Stimulated activated CD4-positive, alpha-beta T cell treated with anti-CD3 and anti-CD28 coated beads, Interleukin-15, amount 100 ng/mL, for 48 hours (primary cell): ENCODE measurements at regions not wholly inside any gene's neighbourhood (a gene's known extent, or its start where the extent isn't known, plus 50 kb on each side); places are given as distances from the start of the nearest gene placed in this dataset.

Source experiments
- DNase-seq, 2 donors: peaks; one replicate each; pipeline ENCODE4 v3.0.0-alpha.2; 2020; ENCODE audit warnings: low read depth in 2 of 2

DNA sequence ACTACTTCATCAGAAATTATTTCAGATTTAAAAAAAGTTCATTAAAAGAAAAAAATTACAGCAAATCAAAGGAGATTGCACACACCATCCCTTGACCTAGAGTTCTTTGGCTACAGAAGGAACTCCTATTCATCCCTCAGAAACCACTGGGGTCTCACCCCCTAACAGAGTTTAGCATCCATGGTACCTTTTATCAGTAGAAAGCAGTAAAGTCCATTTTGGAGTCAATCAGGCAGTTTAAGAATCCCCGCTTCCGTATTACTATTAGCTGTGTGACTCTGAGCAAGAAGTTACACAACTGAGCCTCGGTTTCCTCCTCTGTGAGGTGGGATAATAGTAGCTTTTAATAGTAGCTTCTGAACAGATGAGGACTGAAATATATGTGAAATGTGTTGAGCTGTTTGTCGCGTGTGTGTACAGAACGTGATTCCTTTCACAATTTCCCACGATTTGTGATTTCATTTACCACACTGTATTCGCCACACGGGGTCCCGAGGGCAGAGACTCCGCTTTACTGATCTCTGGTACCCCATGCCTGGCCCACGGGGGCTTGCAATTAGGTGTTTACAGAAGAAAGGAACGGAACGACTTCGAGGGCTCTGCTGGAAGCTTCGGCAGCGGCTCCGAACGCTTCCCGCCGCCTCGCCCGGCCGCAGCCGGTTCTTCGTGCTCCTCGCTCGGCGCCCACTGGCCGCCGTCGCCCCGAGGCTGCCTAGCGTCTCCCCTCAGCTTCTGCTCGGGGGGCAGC lies 72.5 kb upstream of the ZBED5 start:
- DNase-seq: no peak

DNA sequence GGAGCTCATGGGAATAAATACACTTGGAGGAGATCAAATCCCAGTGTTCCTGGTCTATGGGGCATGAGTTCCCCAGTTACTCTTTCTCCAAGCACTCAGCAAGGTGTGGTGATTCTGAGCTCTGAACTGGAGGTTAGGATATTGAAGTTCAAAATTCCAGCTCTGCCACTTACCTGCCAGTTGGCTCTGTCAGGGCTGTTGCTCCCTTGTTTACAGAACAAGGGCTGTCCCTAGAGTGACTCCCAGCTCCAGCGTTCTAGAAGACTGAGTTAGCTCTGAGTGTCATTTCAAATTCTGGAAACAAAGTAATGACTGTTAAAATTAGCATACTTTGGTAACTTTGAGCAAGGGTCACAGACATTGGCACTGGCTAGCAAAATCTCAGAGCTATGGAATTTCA lies 69.7 kb upstream of the ZBED5 start:
- no peak for DNase-seq

DNA sequence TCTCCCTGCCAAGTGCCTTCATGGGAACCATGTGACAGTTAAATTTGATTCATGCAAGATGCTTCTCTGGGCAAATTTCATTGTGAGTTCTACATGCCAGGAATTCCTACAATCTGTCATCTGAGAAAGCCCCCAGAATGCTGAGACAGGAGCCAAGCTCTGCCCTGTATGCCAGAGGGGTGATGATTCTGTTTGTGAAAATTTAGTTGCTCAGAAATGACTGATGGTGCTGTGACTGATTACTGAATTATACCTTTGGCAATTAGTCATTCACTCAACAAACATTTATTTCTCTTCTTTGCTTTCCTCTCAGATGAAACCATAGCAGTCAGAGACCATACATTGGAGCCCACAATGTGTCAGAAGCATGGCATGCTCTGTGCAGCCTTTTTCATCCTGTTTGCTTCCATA lies 69.0 kb upstream of the ZBED5 start:
- no peak for DNase-seq

DNA sequence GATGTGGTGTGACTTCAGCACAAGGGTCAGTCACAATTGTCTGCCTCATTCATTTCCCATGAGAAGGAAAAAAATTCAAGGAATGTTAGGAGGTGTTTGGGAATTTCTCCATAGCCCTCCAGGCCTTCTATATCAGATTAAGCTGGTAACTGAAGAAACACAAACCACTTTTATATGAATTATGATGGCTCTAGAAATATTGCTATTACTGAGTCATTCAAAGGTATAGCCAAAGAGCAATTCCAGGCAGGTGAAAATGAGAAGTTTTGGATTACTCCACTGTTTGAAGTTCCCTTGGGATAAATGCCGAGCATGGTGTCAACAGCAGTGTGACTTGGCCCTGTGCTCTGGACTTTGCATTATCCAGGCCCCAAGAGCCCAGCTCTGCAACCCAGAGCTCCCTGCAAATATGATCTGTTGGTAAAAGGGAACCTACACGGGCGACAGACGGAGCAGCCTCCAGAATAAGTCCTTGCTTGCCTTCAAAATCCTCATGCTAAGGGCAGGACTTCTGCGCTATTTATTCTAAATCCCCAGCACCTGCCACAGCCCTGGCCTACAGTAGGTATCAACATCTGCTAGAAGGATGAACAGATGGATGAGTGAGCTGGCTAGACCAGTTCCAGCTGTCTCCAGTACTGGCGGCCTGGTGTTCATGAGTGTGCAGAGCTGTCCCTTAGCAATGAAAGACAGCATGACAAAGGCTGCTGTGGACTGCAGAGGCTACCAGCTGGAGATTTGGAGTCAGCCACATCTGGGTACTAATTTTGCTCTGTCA lies 67.5 kb upstream of the ZBED5 start:
- DNase-seq: no peak

DNA sequence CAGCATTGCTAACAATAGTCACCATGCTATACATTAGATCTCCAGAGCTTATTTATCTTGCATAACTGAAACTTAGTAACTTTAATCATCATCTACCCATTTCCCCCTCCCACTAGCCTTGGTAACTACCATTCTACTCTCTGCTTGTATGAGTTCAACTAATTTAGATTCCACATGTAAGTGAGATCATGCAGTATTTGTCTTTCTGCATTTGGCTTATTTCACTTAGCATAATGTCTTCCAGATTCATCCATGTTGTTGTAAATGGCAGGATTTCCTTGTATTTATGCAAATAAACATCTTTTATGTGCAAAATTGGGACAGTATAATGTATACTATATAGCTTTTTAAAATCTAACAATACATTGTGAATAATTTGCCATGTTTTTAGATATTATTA lies 66.0 kb upstream of the ZBED5 start:
- no peak for DNase-seq

DNA sequence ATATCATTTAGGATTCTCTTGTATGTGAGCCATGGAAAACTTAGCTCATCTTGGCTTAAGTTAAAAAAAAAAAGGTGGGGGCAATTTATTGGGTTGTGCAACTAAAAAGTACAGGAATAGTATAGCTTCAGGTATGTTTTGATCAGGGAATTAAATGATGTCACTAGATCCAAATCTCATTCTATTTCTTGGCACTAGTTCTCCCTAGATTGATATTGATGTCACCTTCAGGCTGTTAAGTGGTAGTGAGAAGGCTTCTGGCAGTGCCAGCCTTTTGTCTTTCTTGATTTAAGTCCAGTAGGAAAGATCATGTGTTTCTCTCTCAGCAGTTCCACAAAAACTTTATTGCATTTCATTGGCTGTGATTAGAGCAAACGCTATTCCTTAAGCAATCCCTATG lies 65.0 kb upstream of the ZBED5 start:
- DNase-seq: no peak

DNA sequence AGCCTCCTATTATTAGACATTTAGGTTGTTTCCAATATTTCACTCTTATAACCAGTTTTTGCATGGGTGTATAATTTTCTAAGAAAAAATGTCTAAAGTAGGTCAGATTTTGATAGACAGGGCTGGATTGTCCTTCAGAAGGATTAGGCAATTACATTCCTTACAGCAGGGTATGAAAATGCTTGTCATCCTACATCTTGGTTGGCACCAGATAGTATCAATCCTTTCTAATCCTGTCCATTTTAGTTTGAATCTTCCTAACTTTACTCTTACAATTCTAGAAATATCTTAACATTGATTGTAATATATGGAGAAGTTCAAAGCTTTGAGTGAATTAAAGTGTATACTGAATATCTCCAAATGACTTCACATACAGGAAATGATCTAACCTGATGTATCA lies 63.0 kb upstream of the ZBED5 start:
- no peak for DNase-seq

DNA sequence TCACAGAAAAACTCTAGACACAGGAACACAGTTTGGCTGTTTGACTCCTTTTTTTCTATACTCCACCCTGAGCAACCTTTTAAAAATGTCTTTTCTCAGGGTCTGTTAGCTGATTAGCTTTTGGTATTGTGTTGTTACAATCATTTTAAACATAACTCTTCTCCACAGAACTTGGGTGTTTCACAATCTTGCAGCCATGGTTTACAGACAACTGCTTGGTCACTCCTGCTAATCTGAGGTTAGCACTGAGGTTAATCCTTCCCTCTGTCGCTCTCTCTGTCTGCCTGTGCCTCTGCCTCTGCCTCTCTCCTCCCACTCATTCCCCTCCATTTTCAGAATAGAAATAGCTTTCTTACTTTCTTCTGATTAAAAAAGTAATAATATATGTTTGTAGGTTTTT lies 62.4 kb upstream of the ZBED5 start:
- no peak for DNase-seq

DNA sequence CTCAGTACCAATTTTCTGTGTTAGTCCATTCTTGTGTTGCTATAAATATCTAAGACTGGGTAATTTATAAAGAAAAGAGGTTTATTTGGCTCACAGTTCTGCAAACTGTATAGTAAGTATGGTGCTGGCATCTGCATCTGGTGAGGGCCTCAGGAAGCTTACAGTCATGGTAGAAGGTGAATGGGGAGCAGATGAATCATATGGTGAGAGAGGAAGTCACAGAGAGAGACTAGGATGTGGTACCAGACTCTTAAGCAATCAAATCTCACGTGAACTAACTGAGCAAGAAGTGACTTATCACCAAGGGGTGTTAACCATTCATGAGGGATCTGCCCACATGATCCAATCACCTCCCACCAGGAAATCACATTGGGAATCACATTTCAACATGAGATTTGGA lies 60.8 kb upstream of the ZBED5 start:
- no peak for DNase-seq

DNA sequence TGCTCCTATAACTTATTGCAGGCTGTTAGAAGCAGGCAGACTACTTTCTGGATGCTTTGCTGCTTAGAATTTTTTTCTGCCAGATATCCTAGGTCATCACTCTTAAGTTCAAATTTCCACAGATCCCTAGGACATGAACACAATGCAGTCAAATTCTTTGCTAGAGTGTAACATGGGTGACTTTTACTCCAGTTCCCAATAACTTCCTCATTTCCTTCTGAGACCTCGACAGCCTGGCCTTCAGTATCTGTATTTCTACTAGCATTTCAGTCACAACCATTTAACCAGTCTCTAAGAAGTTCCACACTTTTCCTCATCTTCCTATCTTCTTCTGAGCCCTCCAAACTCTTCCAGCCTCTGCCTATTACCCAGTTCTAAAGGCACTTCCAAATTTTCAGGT lies 60.4 kb upstream of the ZBED5 start:
- no peak for DNase-seq

DNA sequence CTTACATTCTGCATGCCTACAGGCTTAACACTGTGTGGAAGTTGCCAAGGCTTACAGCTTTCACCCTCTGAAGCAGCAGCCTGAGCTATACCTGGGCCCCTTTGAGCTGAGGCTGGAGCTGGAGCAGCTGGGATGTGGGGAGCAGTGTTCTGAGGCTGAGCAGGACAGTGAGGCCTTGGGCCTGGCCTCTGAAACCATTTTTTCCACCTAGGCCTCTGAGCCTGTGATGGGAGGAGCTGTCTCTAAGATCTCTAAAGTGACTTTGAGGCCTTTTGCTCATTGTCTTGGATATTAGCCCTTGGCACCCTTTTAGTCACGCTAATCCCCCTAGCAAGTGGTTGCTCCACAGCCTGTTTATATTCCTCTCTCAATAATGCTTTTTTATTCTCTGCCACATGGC lies 59.9 kb upstream of the ZBED5 start:
- DNase-seq: no peak

DNA sequence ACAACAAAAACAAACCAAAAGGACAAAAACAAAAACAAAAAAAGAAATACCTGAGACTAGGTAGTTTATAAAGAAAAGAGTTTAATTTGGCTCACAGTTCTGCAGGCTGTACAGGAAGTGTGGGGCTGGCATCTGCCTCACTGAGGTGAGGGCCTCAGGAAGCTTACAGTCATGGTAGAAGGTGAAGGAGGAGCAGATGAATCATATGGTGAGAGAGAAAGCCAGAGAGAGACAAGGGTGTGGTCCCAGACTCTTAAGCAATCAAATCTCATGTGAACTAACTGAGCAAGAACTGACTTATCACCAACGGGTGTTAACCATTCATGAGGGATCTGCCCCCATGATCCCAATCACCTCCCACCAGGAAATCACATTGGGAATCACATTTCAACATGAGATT lies 58.8 kb upstream of the ZBED5 start:
- DNase-seq: no peak

DNA sequence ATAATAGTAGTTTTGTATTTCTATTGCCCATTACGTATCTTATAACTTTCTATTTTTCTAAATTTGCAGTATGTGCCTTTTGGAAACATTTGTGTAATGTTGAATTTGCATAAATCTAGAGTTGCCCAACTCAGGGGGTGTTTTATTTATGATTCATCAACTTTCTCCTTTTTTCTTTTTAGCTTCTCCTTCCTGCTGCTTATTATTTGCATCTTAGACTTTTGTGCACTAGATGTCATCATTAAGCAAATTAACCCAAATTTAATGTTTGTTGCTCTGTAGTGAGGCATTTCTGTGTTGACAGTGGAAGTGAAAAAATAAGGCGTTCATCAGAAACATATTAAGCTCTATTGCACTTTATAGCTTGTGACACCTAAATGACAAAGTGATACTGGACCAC lies 56.2 kb upstream of the ZBED5 start:
- no peak for DNase-seq

DNA sequence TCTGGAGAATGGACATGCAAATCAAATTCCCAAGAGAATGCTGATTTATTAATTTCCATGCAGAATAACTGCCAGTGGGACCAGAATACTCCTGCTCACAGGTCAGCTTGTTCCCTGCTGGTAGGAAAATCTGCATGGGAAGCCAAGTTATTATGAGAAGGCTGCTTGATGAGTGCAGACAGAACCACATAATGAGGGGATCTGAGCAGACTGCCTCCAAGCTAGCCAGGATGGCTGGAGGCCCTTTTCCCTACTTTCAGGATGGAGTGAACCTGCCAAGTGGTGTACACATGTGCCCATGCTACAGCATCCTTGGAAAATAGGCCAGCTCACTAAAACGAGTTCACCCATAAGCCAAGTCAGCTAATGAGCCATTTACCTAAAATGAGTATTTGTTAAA lies 55.2 kb upstream of the ZBED5 start:
- no peak for DNase-seq

DNA sequence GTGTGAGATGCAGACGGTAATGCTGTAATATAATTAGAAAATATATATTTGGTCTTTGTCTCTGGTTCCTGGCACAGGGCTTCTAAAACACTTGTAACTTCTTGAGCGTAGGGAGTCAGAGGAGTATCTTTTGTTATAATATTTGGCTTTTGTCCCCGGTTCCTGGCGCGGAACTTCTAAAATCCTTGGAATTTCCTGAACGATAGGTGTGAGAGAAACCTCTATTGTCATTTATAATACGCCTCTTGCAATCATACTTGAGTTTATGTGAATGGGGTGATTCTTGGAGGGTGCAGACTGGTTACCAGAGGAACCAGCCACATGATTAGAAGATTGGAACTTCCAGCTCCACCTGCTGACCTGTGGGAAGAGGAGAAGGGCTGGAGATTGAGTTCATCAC lies 54.1 kb upstream of the ZBED5 start:
- no peak for DNase-seq

DNA sequence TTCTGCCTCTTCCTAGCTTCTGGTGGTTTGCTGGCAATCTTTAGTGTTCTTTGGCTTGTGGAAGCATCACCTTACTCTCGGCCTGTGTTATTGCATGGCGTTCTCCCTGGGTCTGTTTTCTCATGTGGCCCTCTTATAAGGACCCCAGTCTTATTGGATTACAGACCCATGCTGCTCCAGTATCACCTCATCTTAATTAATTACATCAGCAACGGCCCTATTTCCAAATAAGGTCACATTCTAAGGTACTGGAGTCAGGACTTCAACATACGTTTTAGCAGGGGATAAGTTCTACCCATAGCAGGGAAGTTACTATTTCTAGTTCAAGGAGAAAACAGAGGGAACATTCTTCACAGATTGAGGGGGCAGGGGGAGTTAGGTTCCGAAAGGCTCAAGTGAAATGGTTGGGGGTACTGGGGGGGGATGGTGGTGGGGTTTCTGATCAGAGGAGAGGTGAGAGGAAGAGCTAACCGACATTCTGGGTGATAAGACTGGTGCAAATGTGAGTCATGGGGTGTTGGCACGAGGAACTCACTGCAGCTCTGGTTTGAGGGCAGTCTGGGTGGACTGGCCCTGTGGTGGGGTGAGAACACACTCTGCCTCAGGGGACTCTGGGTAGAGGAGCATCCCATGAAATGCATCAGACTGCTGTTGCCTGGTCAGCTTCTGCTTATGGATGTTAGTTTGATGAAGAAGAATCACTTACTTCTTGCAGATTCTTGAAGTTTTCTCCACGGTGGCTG lies 51.5 kb upstream of the ZBED5 start:
- no peak for DNase-seq

DNA sequence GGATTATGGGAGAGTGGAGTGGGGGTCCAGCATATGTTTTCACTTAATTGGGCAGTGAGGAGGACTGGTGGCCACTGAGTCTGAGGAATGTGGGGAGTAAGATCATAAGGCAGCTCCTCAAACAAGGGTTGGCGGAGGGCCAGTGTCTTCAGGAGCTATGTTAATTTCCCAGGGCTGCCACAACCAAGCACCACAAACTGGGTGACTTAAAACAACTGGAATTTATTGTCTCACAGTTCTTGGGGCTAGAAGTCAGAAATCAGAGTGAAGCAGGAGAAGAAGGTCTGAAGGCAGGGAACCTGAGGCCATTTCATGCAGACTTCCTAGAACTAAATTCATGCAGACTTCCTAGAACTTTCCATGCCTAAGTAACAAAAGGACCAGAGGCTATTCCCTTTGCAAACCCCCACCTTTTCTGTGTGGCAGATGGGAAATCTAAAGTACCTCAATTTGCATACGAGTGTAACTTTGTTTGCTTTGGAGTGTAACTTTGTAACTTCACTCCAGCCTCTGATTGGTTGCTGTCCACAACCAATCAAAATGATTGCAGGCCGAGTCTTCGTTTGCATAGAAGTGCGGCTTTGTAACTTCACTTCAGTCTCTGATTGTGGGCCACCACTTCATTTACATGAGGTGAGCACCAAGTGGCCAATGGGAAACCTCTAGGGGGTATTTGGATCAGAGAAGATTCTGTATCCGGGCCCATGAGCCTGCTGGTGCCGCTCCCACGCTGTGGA lies 50.5 kb upstream of the ZBED5 start:
- DNase-seq: no peak
